Upper lobe of right lung (tissue), 1 donor: ENCODE measurements at regions not wholly inside any gene's neighbourhood (a gene's known extent, or its start where the extent isn't known, plus 50 kb on each side); places are given as distances from the start of the nearest gene placed in this dataset.

Source experiments
- ATAC-seq: fragments of 200-7000 bp; cut with Tn5 transposase; one replicate; pipeline ENCODE4 v1.9.1; 2020; ENCODE audit warnings: mild to moderate bottlenecking, moderate library complexity
- DNase-seq: peaks from one replicate; pipeline ENCODE4 v3.0.0-alpha.2; 2020
- H3K27ac ChIP-seq: fragments of 200-600 bp; one replicate; pipeline ENCODE4 v1.8.0; 2022
- H3K27me3 ChIP-seq: fragments of 200-600 bp; one replicate; pipeline ENCODE4 v1.8.0; 2022; ENCODE audit warnings: mild to moderate bottlenecking
- H3K36me3 ChIP-seq: fragments of 200-600 bp; one replicate; pipeline ENCODE4 v1.8.0; 2022
- H3K4me1 ChIP-seq: fragments of 200-600 bp; one replicate; pipeline ENCODE4 v1.8.0; 2022
- H3K4me3 ChIP-seq: fragments of 200-600 bp; one replicate; pipeline ENCODE4 v1.8.0; 2022; ENCODE audit warnings: mild to moderate bottlenecking
- H3K9me3 ChIP-seq: fragments of 200-600 bp; one replicate; pipeline ENCODE4 v1.8.0; 2022
- CTCF ChIP-seq: fragments of 200-600 bp; IDR thresholded peaks from one replicate; pipeline ENCODE4 v1.8.0; 2022; ENCODE audit warnings: antibody characterized with exemption
- intact Hi-C: fragments of 100-400 bp; cut with DNase I; formaldehyde crosslinking; loops from one replicate; pipeline ENCODE4 v1.11.0; 2022
- donor health status: DM: no; HTN: yes; CAD: no; lungs with severe emphysema.

GRCh38 chr5:124182133-124182532, 564.3 kb downstream of the ZNF608 start:
- ATAC-seq (no peak), DNase-seq (no peak)
- Histone ChIP-seq H3K4me3 (no peak overlapping the region), H3K36me3 (no peaks in the 10 kb centered on the region), H3K27me3 (no peaks in the 10 kb centered on the region), H3K27ac (no peak overlapping the region), H3K4me1 (no peaks in the 10 kb centered on the region), H3K9me3 (no peaks in the 10 kb centered on the region)
- intact Hi-C loops = no loop called here
- no peak for TF ChIP-seq CTCF

- TF ChIP-seq CTCF = no peak
- no peaks in the 10 kb centered on the region for H3K27me3 ChIP-seq
- H3K36me3 ChIP-seq = no peaks in the 10 kb centered on the region
- H3K9me3 ChIP-seq = no peaks in the 10 kb centered on the region
- no peak for DNase-seq
- intact Hi-C loops = no loop called here
- H3K27ac ChIP-seq = no peak overlapping the region
- no peak for ATAC-seq
- no peaks in the 10 kb centered on the region for H3K4me1 ChIP-seq
- no peak overlapping the region for H3K4me3 ChIP-seq
These were observed 565.5 kb downstream of the ZNF608 start for GRCh38 chr5:124180875-124181461.

GRCh38 chr5:124180299-124180874, 566.1 kb downstream of the ZNF608 start:
- no peak overlapping the region for H3K4me3 ChIP-seq
- no peak for ATAC-seq
- H3K9me3 ChIP-seq = no peaks in the 10 kb centered on the region
- no peaks in the 10 kb centered on the region for H3K36me3 ChIP-seq
- H3K4me1 ChIP-seq = no peaks in the 10 kb centered on the region
- no peak for DNase-seq
- intact Hi-C loops = no loop called here
- H3K27ac ChIP-seq = no peak overlapping the region
- H3K27me3 ChIP-seq = no peaks in the 10 kb centered on the region
- TF ChIP-seq CTCF = no peak

GRCh38 chr5:124179819-124180218, 566.6 kb downstream of the ZNF608 start:
- Histone ChIP-seq H3K36me3 (no peaks in the 10 kb centered on the region), H3K9me3 (no peaks in the 10 kb centered on the region), H3K4me1 (no peaks in the 10 kb centered on the region), H3K27ac (no peak overlapping the region), H3K4me3 (no peak overlapping the region), H3K27me3 (no peaks in the 10 kb centered on the region)
- ATAC-seq (no peak), DNase-seq (no peak)
- TF ChIP-seq CTCF = no peak
- intact Hi-C loops = no loop called here

GRCh38 chr5:124178050-124178449, 568.4 kb downstream of the ZNF608 start:
- Histone ChIP-seq H3K27me3 (no peaks in the 10 kb centered on the region), H3K4me3 (no peak overlapping the region), H3K9me3 (no peaks in the 10 kb centered on the region), H3K36me3 (no peaks in the 10 kb centered on the region), H3K4me1 (no peaks in the 10 kb centered on the region), H3K27ac (no peak overlapping the region)
- DNase-seq = no peak
- intact Hi-C loops = no loop called here
- ATAC-seq = no peak
- TF ChIP-seq CTCF = no peak

- Histone ChIP-seq H3K9me3 (peaks cover 10% of the 10 kb centered on the region), H3K27ac (no peak overlapping the region), H3K36me3 (no peaks in the 10 kb centered on the region), H3K27me3 (no peaks in the 10 kb centered on the region), H3K4me3 (no peak overlapping the region), H3K4me1 (no peaks in the 10 kb centered on the region)
- peak; percentile 10 for TF ChIP-seq CTCF
- intact Hi-C loops = no loop called here
- DNase-seq (no peak), ATAC-seq (no peak)
These were observed 569.7 kb downstream of the ZNF608 start for GRCh38 chr5:124176692-124177091.
